ES-I3 (cell line): ENCODE measurements at regions not wholly inside any gene's neighbourhood (a gene's known extent, or its start where the extent isn't known, plus 50 kb on each side); places are given as distances from the start of the nearest gene placed in this dataset.

Source experiments
- H3K36me3 ChIP-seq: 2 replicates; pipeline ENCODE4 v1.6.1; 2013; ENCODE audit warnings: mild to moderate bottlenecking, low read length, control low read depth, moderate library complexity; ENCODE audit not compliant: insufficient read depth
- H3K4me1 ChIP-seq: 2 replicates; pipeline ENCODE4 v1.6.1; 2013; ENCODE audit warnings: mild to moderate bottlenecking, control low read depth, low read length; ENCODE audit not compliant: insufficient read depth
- H3K9ac ChIP-seq: 2 replicates; pipeline ENCODE4 v1.6.1; 2013; ENCODE audit warnings: low read depth, mild to moderate bottlenecking, low read length, moderate library complexity
- H3K9me3 ChIP-seq: 2 replicates; pipeline ENCODE4 v1.6.1; 2013; ENCODE audit warnings: mild to moderate bottlenecking, low read length, moderate library complexity; ENCODE audit not compliant: control insufficient read depth, insufficient read depth

DNA sequence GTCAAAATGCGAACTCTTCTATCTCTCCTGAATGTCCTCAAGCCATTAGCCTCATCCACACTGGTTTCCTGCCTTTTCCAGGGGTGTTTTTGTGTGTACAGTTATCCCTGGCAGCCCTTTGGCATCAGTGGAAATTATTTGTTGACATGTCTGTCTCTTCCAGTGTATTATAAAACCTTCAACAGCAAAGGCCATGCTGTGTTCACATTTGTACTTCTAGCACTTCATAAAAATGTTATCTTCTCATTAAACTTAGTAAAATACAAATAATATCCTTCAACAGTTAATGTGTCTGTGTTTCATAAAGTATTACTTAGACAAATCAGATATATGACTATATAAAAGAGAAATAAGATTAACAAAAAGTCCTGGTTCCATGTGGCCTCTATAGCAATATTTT, 359.5 kb upstream of the ARGLU1 start:
- Histone ChIP-seq H3K36me3 (no peaks in the 10 kb centered on the region), H3K9me3 (no peaks in the 10 kb centered on the region), H3K4me1 (peaks cover 15% of the 10 kb centered on the region), H3K9ac (no peak overlapping the region)

- Histone ChIP-seq H3K9ac (no peak overlapping the region), H3K4me1 (peaks cover 30% of the 10 kb centered on the region), H3K36me3 (no peaks in the 10 kb centered on the region), H3K9me3 (no peaks in the 10 kb centered on the region)
These were observed 354.4 kb upstream of the ARGLU1 start for GRCh38 chr13:106922384-106922783.

GRCh38 chr13:106919638-106920037, 351.7 kb upstream of the ARGLU1 start:
- Histone ChIP-seq H3K9ac (no peak overlapping the region; the same call in 1 of the 2 replicates), H3K36me3 (no peaks in the 10 kb centered on the region), H3K9me3 (no peaks in the 10 kb centered on the region), H3K4me1 (peaks cover 45% of the 10 kb centered on the region)

DNA sequence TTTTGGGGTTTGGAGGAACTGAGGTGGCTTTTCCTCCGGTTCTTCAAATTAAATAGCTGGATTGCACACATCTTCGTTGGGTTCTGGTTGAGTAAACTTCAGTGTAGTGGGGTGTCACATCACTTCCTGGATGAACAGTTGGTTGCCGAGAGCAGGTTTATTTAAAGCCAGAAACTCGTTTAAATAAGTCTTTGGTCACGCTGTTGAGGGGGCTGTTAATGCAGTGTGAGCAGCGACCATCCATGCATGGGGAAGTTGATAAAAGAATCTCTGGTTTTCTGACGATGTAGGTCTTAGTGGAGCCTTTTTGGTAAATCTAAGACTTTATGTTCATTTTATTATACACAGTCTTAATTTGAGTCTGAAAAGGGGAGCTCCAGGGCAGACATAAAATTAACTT, 351.2 kb upstream of the ARGLU1 start:
- Histone ChIP-seq H3K9me3 (no peaks in the 10 kb centered on the region), H3K9ac (no peak overlapping the region; the same call in 1 of the 2 replicates), H3K36me3 (no peaks in the 10 kb centered on the region), H3K4me1 (peaks cover 41% of the 10 kb centered on the region)

DNA sequence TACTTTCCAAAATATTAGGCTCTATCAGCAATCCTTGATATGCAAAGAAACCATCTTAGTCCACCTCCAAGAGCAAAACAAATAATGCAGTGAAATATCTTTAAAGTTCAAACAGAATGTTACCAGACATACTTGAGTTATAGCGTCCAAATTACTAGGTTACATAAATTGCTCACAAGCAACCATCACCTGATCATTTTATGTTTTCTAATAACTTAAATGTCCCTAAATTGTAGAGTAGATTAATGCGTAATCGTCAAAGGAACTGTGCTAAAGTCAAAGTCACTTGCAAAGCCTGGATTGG, 350.6 kb upstream of the ARGLU1 start:
- Histone ChIP-seq H3K9ac (no peak overlapping the region), H3K4me1 (peaks cover 35% of the 10 kb centered on the region), H3K36me3 (no peaks in the 10 kb centered on the region), H3K9me3 (no peaks in the 10 kb centered on the region)

DNA sequence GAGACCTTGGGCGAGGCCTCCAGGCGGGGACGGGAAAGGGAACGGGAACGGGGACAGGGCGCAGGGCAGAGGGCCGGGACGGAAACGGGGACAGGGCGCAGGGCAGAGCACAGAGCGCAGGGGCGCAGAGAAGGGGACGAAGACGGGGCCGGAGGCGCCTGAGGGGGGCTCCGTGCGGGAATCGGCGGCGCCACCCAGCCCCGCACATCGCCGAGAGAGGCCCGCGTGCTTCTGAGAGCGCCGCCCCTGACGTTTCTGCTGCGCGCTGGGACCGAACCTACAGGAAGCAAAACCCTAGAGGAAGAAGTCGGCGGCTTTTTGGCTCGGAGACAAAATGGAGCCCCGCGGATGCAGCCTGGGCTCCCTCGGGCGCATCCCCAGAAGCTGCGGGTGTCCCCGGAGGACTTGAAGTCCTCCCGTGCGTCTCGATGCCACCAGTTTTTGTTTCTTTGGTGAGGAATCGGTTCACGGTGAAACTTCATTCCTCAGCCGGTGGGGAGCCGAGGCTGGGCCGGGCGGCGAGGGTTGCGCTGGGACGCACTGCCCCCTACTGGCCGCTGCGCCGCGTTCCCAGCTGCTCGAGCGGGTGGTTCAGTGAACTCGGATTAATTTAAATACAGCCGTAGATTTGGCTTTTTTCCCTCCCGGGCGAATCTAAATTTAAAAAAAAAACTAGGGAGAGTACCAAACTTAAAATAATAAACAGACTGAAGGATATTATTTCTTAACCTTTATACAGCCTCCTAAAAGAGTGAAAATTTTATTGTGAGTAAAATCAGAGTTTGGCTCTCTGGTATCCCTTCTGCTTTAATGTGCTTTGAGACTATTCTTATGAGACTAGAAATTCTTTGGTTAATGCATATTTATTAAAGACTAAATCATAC, 350.0 kb upstream of the ARGLU1 start:
- Histone ChIP-seq H3K4me1 (peaks cover 30% of the 10 kb centered on the region), H3K9ac (peak overlapping the region; percentile 95), H3K36me3 (no peaks in the 10 kb centered on the region), H3K9me3 (no peaks in the 10 kb centered on the region)

- no peaks in the 10 kb centered on the region for H3K36me3 ChIP-seq
- H3K4me1 ChIP-seq, result peaks cover 30% of the 10 kb centered on the region
- peak overlapping the region; percentile 95; the same call in 1 of the 2 replicates for H3K9ac ChIP-seq
These were observed 349.2 kb upstream of the ARGLU1 start for GRCh38 chr13:106917024-106917571.

DNA sequence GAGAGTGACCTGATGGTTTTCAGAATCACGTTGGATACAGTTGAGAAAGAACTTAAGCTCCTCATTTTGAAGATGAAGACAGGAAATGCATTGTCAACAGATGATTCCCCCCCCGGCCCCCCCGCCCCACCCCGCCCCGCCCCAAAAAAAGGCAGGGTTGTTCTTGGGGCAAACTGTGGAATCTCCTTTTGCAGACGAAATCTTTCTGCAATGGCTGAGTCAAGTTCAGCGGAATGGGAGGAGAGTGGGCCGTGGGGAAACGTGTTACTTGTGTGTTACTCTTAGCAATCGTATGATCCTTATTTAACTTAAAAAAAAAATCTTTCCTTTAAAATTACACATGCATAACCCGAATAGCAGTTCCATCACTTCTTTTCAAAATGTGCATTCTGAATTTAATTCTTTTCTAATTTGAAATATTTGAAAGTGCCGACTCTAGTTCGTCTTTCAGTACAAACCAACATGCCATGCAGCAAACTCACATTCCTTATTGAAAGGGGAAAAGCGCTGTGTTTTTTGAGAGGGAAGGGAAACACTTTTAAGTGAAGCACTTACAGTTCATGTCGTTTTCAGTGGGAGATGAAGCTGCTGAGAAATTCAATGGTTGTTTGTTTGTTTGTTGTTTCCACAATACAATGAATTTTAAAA, 348.5 kb upstream of the ARGLU1 start:
- Histone ChIP-seq H3K9me3 (no peaks in the 10 kb centered on the region), H3K36me3 (no peaks in the 10 kb centered on the region), H3K4me1 (peaks cover 30% of the 10 kb centered on the region), H3K9ac (peak overlapping the region; percentile 52; the same call in 1 of the 2 replicates)

More at GRCh38 chr13:106917024-106917571, 349.2 kb upstream of the ARGLU1 start:
- H3K9me3 ChIP-seq, result no peaks in the 10 kb centered on the region

GRCh38 chr13:106915146-106915545, 347.2 kb upstream of the ARGLU1 start:
- Histone ChIP-seq H3K9me3 (no peaks in the 10 kb centered on the region), H3K36me3 (no peaks in the 10 kb centered on the region), H3K9ac (no peak overlapping the region), H3K4me1 (peaks cover 30% of the 10 kb centered on the region)

DNA sequence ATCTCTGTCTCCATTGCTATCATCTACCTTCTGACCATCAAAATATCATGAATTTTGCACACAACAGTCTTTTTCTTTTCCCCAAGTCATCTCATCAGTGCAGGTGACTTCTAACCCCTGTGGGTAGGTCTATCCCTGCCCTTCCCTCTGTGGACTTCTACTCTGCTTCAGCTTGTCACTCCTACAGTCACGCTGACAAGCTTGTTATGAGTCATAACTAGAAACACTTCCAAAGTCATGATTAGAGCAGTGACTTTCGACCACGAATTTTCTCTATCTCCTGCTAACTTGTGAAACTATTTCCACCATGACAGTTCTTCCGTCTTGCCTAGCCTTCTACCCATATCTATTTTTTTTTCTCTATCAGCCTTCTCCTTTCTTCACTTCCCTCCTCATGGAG, 343.7 kb upstream of the ARGLU1 start:
- H3K9ac ChIP-seq, result no peak overlapping the region
- H3K4me1 ChIP-seq, result peaks cover 19% of the 10 kb centered on the region
- no peaks in the 10 kb centered on the region for H3K36me3 ChIP-seq
- no peaks in the 10 kb centered on the region for H3K9me3 ChIP-seq

DNA sequence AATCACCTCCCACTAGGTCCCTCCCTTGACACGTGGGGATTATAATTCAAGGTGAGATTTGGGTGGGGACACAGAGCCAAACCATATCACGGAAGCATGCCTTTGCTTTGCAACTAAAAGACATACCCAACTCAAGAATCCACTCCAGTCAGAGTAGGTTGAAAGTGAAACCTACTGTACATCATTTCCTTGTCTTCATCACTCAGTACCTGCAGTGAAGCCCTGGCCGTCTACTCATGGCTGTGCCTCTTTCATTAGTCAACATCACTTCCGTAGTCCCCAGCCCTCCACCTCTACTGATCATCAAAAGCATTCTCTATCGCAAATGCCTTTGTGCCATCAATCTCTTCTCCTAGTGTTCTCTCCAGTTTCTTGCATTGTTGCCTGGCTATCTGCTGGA, 343.1 kb upstream of the ARGLU1 start:
- H3K9me3 ChIP-seq, result no peaks in the 10 kb centered on the region
- H3K9ac ChIP-seq, result no peak overlapping the region

GRCh38 chr13:106906426-106906996, 338.6 kb upstream of the ARGLU1 start:
- H3K36me3 ChIP-seq, result no peaks in the 10 kb centered on the region
- peaks cover 9% of the 10 kb centered on the region; the same call in 1 of the 2 replicates for H3K4me1 ChIP-seq
- no peak overlapping the region for H3K9ac ChIP-seq
- H3K9me3 ChIP-seq, result no peaks in the 10 kb centered on the region

More for the DNA sequence above, 343.1 kb upstream of the ARGLU1 start:
- H3K36me3 ChIP-seq, result no peaks in the 10 kb centered on the region
- peaks cover 18% of the 10 kb centered on the region for H3K4me1 ChIP-seq

GRCh38 chr13:106905380-106906162, 337.6 kb upstream of the ARGLU1 start:
- Histone ChIP-seq H3K4me1 (peaks cover 9% of the 10 kb centered on the region; the same call in 1 of the 2 replicates), H3K9ac (no peak overlapping the region), H3K9me3 (no peaks in the 10 kb centered on the region), H3K36me3 (no peaks in the 10 kb centered on the region)

GRCh38 chr13:106899442-106899841, 331.5 kb upstream of the ARGLU1 start:
- H3K36me3 ChIP-seq, result no peaks in the 10 kb centered on the region
- 0 out of 2 replicates have a peak, but pooled peaks cover 7% of the 10 kb centered on the region for H3K4me1 ChIP-seq

More at GRCh38 chr13:106899442-106899841, 331.5 kb upstream of the ARGLU1 start:
- Histone ChIP-seq H3K9me3 (no peaks in the 10 kb centered on the region), H3K9ac (no peak overlapping the region)
